Esophagus muscularis mucosa (tissue), 4 donors: ENCODE measurements at regions not wholly inside any gene's neighbourhood (a gene's known extent, or its start where the extent isn't known, plus 50 kb on each side); places are given as distances from the start of the nearest gene placed in this dataset.
"Not testable (repeated sequence)": the region's sequence is repeated elsewhere in the genome, so short reads cannot be mapped to it uniquely, and the experiment has no call there.

Experiments
- DNase-seq: peaks from one replicate; pipeline ENCODE4 v3.0.0-alpha.2; 2017; ENCODE audit errors: extremely low spot score
- H3K27ac ChIP-seq, 4 donors: fragments of 200-600 bp; sonication (generic); replicated peaks in 1 of 4; 1 replicate in 3 of 4; 2 replicates in 1 of 4; pipeline ENCODE4 v1.5.1; 2016 to 2019; ENCODE audit warnings: mild to moderate bottlenecking in 1 of 4
- H3K27me3 ChIP-seq, 4 donors: fragments of 200-600 bp; sonication (generic); one replicate each; pipeline versions ENCODE4 v1.5.1 to v1.6.0; 2016 to 2019
- H3K36me3 ChIP-seq, 4 donors: fragments of 200-600 bp; sonication (generic); one replicate each; pipeline ENCODE4 v1.5.1; 2016 to 2019
- H3K4me1 ChIP-seq, 4 donors: fragments of 200-600 bp; sonication (generic); one replicate each; pipeline ENCODE4 v1.5.1; 2016 to 2019
- H3K4me3 ChIP-seq, 4 donors: fragments of 200-600 bp; sonication (generic); 1 replicate in 2 of 4; 2 replicates in 2 of 4; pipeline ENCODE4 v1.5.1; 2016 to 2019; ENCODE audit warnings: mild to moderate bottlenecking in 4 of 4, moderate library complexity in 1 of 4
- H3K9me3 ChIP-seq, 4 donors: fragments of 200-600 bp; sonication (generic); 1 replicate in 3 of 4; 2 replicates in 1 of 4; pipeline ENCODE4 v1.5.1; 2016 to 2019
- EP300 ChIP-seq: sonication (generic); formaldehyde crosslinking; IDR thresholded peaks from one replicate; pipeline ENCODE4 v1.6.1; 2017; ENCODE audit warnings: antibody characterized with exemption
- POLR2A ChIP-seq: fragments of 450-650 bp; IDR thresholded peaks from one replicate; pipeline ENCODE4 v1.6.1; 2017; ENCODE audit warnings: antibody characterized with exemption, moderate library complexity, mild to moderate bottlenecking, low read depth
- POLR2AphosphoS5 ChIP-seq, 2 donors: sonication (generic); formaldehyde crosslinking; IDR thresholded peaks; one replicate each; pipeline ENCODE4 v1.6.1; 2017; ENCODE audit warnings: antibody characterized with exemption in 2 of 2
- WGBS: methylation state at CpG from one replicate; pipeline ENCODE4 v1.1.5; 2018; 5-methylcytosine and 5-hydroxymethylcytosine counted together
- intact Hi-C: fragments of 100-400 bp; cut with DNase I; formaldehyde crosslinking; loops from one replicate; pipeline ENCODE4 v1.15.1; 2023
- TF ChIP-seq, protein P1 (sequence below), 3 experiments: fragments of 200-600 bp in 2 of 3; fragments of 450-650 bp in 1 of 3; sonication (generic) in 2 of 3; IDR thresholded peaks; one replicate each; pipeline ENCODE4 v1.5.1; 2017 to 2019; ENCODE audit warnings: antibody characterized with exemption in 3 of 3, mild to moderate bottlenecking in 2 of 3, moderate library complexity in 1 of 3

DNA sequence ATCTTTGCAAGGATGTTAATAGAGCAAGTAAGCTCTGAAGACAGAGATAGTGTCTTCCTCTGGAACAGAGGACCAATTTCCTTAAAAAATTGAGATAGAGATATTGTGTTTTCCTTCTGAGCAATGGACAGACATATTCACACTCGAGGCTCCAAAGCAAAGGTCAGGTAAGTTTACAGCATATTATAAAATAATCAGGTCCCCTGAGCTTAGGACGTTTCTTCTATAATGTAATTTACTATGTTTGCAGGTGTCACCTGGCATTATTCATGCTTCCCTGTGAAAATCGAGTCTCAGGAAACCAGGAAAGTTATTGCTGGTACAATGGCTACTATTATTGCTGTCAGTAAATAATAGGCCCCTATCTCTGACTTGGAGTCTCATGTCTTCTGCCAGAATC, 1135.8 kb upstream of the ACVR2A start:
- Histone ChIP-seq H3K27me3 (no peaks in the 10 kb centered on the region), H3K27ac (no peak overlapping the region), H3K4me3 (no peak overlapping the region), H3K4me1 (no peaks in the 10 kb centered on the region), H3K36me3 (no peaks in the 10 kb centered on the region), H3K9me3 (peaks cover 0 to 5% (median 2%) of the 10 kb centered on the region in 4 donors)
- TF ChIP-seq POLR2A (no peak), POLR2AphosphoS5 (IDR thresholded peaks at IDR 0.05) (no peak), EP300 (no peak)
- TF ChIP-seq, protein P1, sequence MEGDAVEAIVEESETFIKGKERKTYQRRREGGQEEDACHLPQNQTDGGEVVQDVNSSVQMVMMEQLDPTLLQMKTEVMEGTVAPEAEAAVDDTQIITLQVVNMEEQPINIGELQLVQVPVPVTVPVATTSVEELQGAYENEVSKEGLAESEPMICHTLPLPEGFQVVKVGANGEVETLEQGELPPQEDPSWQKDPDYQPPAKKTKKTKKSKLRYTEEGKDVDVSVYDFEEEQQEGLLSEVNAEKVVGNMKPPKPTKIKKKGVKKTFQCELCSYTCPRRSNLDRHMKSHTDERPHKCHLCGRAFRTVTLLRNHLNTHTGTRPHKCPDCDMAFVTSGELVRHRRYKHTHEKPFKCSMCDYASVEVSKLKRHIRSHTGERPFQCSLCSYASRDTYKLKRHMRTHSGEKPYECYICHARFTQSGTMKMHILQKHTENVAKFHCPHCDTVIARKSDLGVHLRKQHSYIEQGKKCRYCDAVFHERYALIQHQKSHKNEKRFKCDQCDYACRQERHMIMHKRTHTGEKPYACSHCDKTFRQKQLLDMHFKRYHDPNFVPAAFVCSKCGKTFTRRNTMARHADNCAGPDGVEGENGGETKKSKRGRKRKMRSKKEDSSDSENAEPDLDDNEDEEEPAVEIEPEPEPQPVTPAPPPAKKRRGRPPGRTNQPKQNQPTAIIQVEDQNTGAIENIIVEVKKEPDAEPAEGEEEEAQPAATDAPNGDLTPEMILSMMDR (IDR thresholded peaks at IDR 0.05): no peak
- 56% methylated on average over 3 of the region's 3 CpGs for WGBS
- DNase-seq: no peak
- intact Hi-C loops: no loop called here

DNA sequence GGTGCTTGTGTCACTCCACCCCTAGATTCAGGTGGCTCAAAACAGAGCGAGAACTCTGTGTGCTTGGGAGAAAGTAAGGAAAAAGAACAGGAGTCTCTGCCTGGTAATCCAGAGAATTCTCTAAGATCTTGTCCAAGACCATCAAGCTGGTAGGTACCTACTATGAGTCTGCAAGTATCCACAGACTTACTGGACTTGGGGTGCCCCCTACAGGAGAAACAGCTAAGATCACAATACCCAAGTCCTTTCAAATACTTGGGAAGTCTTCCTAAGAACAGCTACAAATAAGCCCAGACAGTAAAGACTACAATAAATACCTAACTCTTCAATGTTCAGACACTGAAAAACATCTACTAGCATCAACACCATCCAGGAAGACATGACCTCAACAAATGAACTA, 1143.6 kb upstream of the ACVR2A start:
- H3K4me1 ChIP-seq: no peaks in the 10 kb centered on the region
- intact Hi-C loops: no loop called here
- WGBS: 93% methylated on average over 1 of the region's 1 CpG

DNA sequence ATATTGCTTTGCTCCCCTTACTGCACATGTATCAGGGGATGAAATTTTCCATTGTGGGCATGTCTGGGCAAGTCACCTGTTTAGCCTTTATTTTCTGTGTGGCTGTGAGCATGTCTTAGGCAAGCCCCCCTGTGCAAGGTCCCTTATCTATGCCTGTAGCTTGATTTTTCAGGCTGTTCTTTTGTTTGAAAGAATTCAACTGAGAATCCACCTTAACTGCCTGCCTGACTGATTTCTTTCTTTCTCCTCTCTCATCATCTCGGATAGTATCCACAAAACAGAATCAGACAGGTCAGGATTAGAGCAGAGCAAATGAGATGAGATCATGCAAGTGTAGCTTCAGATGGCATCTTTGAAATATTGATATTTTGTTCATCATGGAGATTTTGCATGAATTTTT, 1147.5 kb upstream of the ACVR2A start:
- Histone ChIP-seq H3K4me3 (no peak overlapping the region), H3K4me1 (no peaks in the 10 kb centered on the region), H3K27me3 (no peaks in the 10 kb centered on the region), H3K36me3 (no peaks in the 10 kb centered on the region), H3K9me3 (peaks cover 0 to 15% (median 8%) of the 10 kb centered on the region in 4 donors), H3K27ac (no peak overlapping the region)
- 90% methylated on average over 1 of the region's 1 CpG for WGBS
- no peak for TF ChIP-seq POLR2A
- TF ChIP-seq POLR2AphosphoS5 (IDR thresholded peaks at IDR 0.05): no peak
- no peak for TF ChIP-seq EP300
- TF ChIP-seq, protein P1 (IDR thresholded peaks at IDR 0.05): no peak
- intact Hi-C loops: no loop called here
- DNase-seq: no peak

More for the DNA sequence above, 1143.6 kb upstream of the ACVR2A start:
- DNase-seq: no peak
- no peak for TF ChIP-seq POLR2AphosphoS5 (IDR thresholded peaks at IDR 0.05)
- Histone ChIP-seq H3K4me3 (no peak overlapping the region), H3K27ac (no peak overlapping the region), H3K36me3 (no peaks in the 10 kb centered on the region), H3K9me3 (peaks cover 0 to 24% (median 14%) of the 10 kb centered on the region in 4 donors), H3K27me3 (no peaks in the 10 kb centered on the region)

DNA sequence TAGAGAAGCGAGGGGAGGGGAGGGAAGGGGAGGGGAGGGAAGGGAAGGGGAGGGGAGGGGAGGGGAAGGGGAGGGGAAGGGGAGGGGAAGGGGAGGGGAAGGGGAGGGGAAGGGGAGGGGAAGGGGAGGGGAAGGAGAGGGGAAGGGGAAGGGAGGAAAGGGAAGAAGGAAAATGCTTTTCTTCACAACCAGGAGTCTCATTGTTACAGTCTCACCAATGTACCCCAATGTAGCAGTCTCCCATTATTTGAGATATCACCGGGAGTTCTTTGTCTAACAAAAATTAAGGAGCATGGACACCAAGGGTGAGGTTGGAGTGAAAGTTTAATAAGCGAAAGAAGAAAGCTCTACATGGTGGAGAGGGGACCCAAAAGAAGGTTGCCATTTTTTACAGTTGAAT, 1148.0 kb upstream of the ACVR2A start:
- H3K36me3 ChIP-seq, H3K27ac ChIP-seq, H3K4me1 ChIP-seq, DNase-seq, intact Hi-C loops, H3K27me3 ChIP-seq, H3K4me3 ChIP-seq: not testable (repeated sequence)
- peaks cover 0 to 10% (median 4%) of the 10 kb centered on the region in 4 donors for H3K9me3 ChIP-seq
- WGBS: 79% methylated on average over 3 of the region's 3 CpGs

DNA sequence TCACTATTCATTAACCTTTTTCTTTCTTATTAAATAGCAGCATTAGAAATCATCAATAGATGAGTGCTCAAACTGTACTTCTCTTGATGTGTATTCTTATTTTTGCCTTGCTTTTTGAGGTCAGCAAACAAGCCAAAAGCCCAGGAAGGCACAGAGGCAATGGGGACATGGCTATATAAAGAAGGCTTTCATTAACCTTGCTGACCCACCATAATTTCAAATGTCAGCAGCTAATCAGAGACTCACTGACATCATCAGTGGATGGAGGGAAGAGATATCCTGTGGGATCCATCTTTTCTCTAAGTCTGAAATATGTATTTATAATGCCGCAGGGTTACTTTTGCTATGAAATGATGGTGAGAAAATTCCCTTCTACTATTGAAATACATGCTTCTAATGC, 1162.8 kb upstream of the ACVR2A start:
- Histone ChIP-seq H3K4me1 (no peaks in the 10 kb centered on the region), H3K36me3 (no peaks in the 10 kb centered on the region), H3K4me3 (no peak overlapping the region), H3K27me3 (no peaks in the 10 kb centered on the region), H3K9me3 (no peaks in the 10 kb centered on the region), H3K27ac (no peak overlapping the region)
- intact Hi-C loops: no loop called here
- no peak for DNase-seq
- TF ChIP-seq POLR2A: no peak
- TF ChIP-seq, protein P1 (IDR thresholded peaks at IDR 0.05): no peak
- 95% methylated on average over 1 of the region's 1 CpG for WGBS

DNA sequence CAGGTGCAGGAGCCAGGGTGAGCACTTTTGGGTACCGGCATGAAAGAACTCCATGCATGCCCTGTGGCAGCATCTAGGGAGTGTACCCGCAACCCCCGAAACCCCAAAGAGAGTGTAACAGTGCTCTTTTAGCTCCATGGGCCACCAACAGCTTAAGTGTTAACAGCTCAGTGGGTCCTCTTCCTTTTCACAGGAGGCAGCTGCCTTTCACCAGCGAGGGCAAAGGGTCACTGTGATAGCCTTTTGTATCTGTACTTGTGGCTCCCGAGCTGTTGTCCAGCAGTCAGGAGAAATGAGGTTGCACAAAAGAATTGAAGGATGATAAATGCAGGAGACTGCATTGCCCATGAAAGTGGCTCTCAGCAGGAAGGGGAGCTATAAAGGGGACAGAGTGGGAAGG, 1166.3 kb upstream of the ACVR2A start:
- Histone ChIP-seq H3K36me3 (no peaks in the 10 kb centered on the region), H3K4me3 (no peak overlapping the region), H3K4me1 (no peaks in the 10 kb centered on the region), H3K9me3 (no peaks in the 10 kb centered on the region), H3K27ac (no peak overlapping the region), H3K27me3 (no peaks in the 10 kb centered on the region)
- WGBS: 92% methylated on average over 5 of the region's 5 CpGs
- TF ChIP-seq POLR2AphosphoS5 (IDR thresholded peaks at IDR 0.05): no peak
- TF ChIP-seq, protein P1 (IDR thresholded peaks at IDR 0.05): no peak
- no peak for TF ChIP-seq POLR2A
- TF ChIP-seq EP300: no peak
- DNase-seq: no peak
- intact Hi-C loops: no loop called here
